LNCAP (cell line): ENCODE measurements at regions not wholly inside any gene's neighbourhood (a gene's known extent, or its start where the extent isn't known, plus 50 kb on each side); places are given as distances from the start of the nearest gene placed in this dataset.

Experiments used
- TF ChIP-seq, protein P1 (sequence below): fragments of 450-650 bp; IDR thresholded peaks from 2 replicates; pipeline ENCODE4 v1.5.1; 2017; ENCODE audit warnings: mild to moderate bottlenecking

- TF ChIP-seq, protein P1, sequence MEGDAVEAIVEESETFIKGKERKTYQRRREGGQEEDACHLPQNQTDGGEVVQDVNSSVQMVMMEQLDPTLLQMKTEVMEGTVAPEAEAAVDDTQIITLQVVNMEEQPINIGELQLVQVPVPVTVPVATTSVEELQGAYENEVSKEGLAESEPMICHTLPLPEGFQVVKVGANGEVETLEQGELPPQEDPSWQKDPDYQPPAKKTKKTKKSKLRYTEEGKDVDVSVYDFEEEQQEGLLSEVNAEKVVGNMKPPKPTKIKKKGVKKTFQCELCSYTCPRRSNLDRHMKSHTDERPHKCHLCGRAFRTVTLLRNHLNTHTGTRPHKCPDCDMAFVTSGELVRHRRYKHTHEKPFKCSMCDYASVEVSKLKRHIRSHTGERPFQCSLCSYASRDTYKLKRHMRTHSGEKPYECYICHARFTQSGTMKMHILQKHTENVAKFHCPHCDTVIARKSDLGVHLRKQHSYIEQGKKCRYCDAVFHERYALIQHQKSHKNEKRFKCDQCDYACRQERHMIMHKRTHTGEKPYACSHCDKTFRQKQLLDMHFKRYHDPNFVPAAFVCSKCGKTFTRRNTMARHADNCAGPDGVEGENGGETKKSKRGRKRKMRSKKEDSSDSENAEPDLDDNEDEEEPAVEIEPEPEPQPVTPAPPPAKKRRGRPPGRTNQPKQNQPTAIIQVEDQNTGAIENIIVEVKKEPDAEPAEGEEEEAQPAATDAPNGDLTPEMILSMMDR = peak; percentile 20; the same call in 1 of the 2 replicates
These were observed 254.4 kb downstream of the KCNE4 start for GRCh38 chr2:223306371-223306770.

GRCh38 chr2:223311889-223312680 is 260.1 kb downstream of the KCNE4 start:
- TF ChIP-seq, protein P1 = no peak

DNA sequence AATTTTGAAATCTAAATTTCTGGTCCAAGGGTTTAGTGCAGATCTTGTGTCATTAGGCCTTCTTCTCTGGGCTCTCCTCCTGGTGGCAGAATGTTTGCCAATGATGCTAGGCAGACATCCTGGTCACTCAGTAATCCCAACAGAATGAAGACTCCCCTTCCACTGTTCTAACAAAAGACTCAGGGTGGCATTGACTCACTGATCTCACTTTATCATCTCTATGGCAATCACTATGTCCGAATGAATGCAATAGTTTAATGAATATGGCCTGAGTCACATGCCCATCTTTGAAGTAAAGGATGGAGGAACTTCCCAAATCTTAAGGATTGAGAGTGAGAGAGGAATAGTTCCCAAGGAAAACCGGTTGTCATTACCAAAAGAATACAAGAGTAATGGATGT is 261.1 kb downstream of the KCNE4 start:
- TF ChIP-seq, protein P1 = no peak

- TF ChIP-seq, protein P1 = no peak
These were observed 262.8 kb downstream of the KCNE4 start for GRCh38 chr2:223314811-223315210.

DNA sequence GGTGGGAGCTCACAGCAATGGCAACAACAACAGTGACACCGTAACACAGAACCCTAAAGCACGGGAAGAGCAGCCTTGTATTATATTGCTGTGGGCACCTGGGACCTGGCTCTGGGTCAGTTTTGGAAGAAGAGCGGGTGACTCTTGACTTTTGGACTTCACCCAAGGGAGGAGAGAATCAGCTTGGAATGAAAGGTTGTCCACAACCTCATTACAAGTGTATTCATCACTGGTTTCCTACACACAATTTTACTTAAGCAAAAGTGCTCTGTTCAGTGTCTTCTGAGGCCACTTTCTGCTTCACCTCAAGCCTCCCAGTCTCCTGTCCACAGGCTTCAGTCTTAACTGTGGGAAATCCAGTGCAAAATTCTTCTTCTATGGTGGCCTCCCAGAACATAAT is 263.8 kb downstream of the KCNE4 start:
- TF ChIP-seq, protein P1 = no peak

- TF ChIP-seq, protein P1 = no peak
These were observed 264.4 kb downstream of the KCNE4 start for GRCh38 chr2:223316342-223316741.

DNA sequence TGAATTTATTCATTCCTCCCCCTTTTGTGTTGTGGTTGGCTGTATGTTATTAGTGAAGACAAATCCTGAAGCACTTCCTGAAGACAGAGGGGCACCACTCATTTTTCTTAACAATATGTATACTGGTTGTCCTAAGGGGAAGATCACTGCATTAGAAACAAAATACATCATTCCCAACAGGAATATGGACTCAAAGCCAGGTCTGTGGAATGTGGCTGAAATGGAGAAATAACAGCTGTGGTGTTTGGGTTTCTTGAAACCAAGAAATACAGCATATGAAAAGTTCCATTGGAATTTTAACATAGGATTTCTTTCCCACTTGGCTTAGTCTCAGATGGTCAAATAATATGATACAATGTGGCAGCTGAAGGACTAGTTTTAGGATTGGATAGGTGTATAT is 267.6 kb downstream of the KCNE4 start:
- TF ChIP-seq, protein P1 = no peak
